IMR-90 (cell line): ENCODE measurements at regions not wholly inside any gene's neighbourhood (a gene's known extent, or its start where the extent isn't known, plus 50 kb on each side); places are given as distances from the start of the nearest gene placed in this dataset.

Experiments
- ATAC-seq: fragments of 200-7000 bp; cut with Tn5 transposase; 2 replicates; pipeline ENCODE4 v1.9.1; 2020; ENCODE audit warnings: low read depth, mild to moderate bottlenecking, moderate library complexity
- BruUV-seq: library from RNA; stranded (reverse); fragments of 400-500 nt; replicated peaks from 2 replicates; lab custom pipeline; 2021; lab: Mats Ljungman, UMichigan
- CTCF ChIA-PET: fragments of 300-600 bp; formaldehyde crosslinking; extraction: SDS; loops from one replicate; lab custom pipeline; 2021; ENCODE audit warnings: antibody characterized with exemption; lab: Yijun Ruan, JAX
- POLR2A ChIA-PET: fragments of 300-600 bp; sonication (Branson Sonifier 250); formaldehyde crosslinking; loops from one replicate; lab custom pipeline; 2022; ENCODE audit warnings: antibody characterized with exemption; ENCODE audit not compliant: unreplicated experiment; lab: Charles Lee
- DNase-seq: peaks from one replicate; pipeline ENCODE4 v3.0.0; 2013
- H2AFZ ChIP-seq: replicated peaks from 2 replicates; pipeline ENCODE3; 2013; ENCODE audit warnings: low read length, mild to moderate bottlenecking; ENCODE audit not compliant: poor library complexity
- H2AK5ac ChIP-seq: 2 replicates; pipeline ENCODE4 v1.6.1; 2013; ENCODE audit warnings: low read depth, low read length, inconsistent platforms
- H2AK9ac ChIP-seq: replicated peaks from 2 replicates; pipeline ENCODE3; 2013; ENCODE audit warnings: mild to moderate bottlenecking, low read depth, low read length, moderate library complexity; ENCODE audit not compliant: poor library complexity
- H2BK120ac ChIP-seq: 2 replicates; pipeline ENCODE4 v1.6.1; 2013; ENCODE audit warnings: low read depth, low read length, inconsistent platforms
- H2BK15ac ChIP-seq: 3 replicates; pipeline ENCODE4 v1.6.1; 2013; ENCODE audit warnings: low read depth, low read length, inconsistent platforms
- H2BK20ac ChIP-seq: 2 replicates; pipeline ENCODE4 v1.6.1; 2013; ENCODE audit warnings: low read depth, mild to moderate bottlenecking, inconsistent platforms, low read length, moderate library complexity
- H2BK5ac ChIP-seq: 2 replicates; pipeline ENCODE4 v1.6.1; 2013; ENCODE audit warnings: mild to moderate bottlenecking, low read depth, low read length, inconsistent platforms; ENCODE audit not compliant: poor library complexity, severe bottlenecking
- H3K14ac ChIP-seq: replicated peaks from 2 replicates; pipeline ENCODE4 v1.6.1; 2013; ENCODE audit warnings: low read depth, low read length, inconsistent platforms
- H3K18ac ChIP-seq: 2 replicates; pipeline ENCODE4 v1.6.1; 2013; ENCODE audit warnings: low read depth, low read length, control low read depth
- H3K23ac ChIP-seq: 2 replicates; pipeline ENCODE4 v1.6.1; 2013; ENCODE audit warnings: low read depth, low read length, inconsistent platforms
- H3K27ac ChIP-seq: 2 replicates; pipeline ENCODE4 v1.5.1; 2013; ENCODE audit warnings: mild to moderate bottlenecking, control low read depth, low read length; ENCODE audit not compliant: insufficient read depth
- H3K27me3 ChIP-seq: 2 replicates; pipeline ENCODE4 v1.6.1; 2013; ENCODE audit warnings: low read length; ENCODE audit not compliant: control insufficient read depth, insufficient read depth
- H3K36me3 ChIP-seq: 2 replicates; pipeline ENCODE4 v1.6.1; 2013; ENCODE audit warnings: low read length, mixed read lengths; ENCODE audit not compliant: control insufficient read depth, insufficient read depth
- H3K4ac ChIP-seq: 2 replicates; pipeline ENCODE4 v1.6.1; 2013; ENCODE audit warnings: low read depth, low read length, inconsistent platforms
- H3K4me1 ChIP-seq: 2 replicates; pipeline ENCODE4 v1.6.1; 2013; ENCODE audit warnings: low read length, mixed read lengths; ENCODE audit not compliant: control insufficient read depth, insufficient read depth
- H3K4me2 ChIP-seq: 2 replicates; pipeline ENCODE4 v1.6.1; 2013; ENCODE audit warnings: low read depth, mild to moderate bottlenecking, control low read depth, low read length, moderate library complexity
- H3K4me3 ChIP-seq: 2 replicates; pipeline ENCODE4 v1.5.1; 2013; ENCODE audit warnings: low read depth, mild to moderate bottlenecking, control low read depth, low read length, moderate library complexity; ENCODE audit not compliant: insufficient read depth
- H3K56ac ChIP-seq: 2 replicates; pipeline ENCODE4 v1.6.1; 2013; ENCODE audit warnings: low read length, inconsistent platforms; ENCODE audit not compliant: insufficient read depth; ENCODE audit errors: extremely low read depth
- H3K79me1 ChIP-seq, 2 experiments: 2 replicates each; pipeline ENCODE4 v1.6.1; 2013; ENCODE audit warnings: low read length in 2 of 2, inconsistent platforms in 1 of 2, low read depth in 1 of 2
- H3K9ac ChIP-seq: 2 replicates; pipeline ENCODE4 v1.6.1; 2013; ENCODE audit warnings: low read depth, low read length, control low read depth
- H3K9me1 ChIP-seq: 2 replicates; pipeline ENCODE4 v1.6.1; 2013; ENCODE audit warnings: low read length, inconsistent platforms; ENCODE audit not compliant: insufficient read depth
- H3K9me3 ChIP-seq: 2 replicates; pipeline ENCODE4 v1.6.1; 2013; ENCODE audit warnings: low read length; ENCODE audit not compliant: control insufficient read depth, insufficient read depth
- H4K20me1 ChIP-seq: 2 replicates; pipeline ENCODE4 v1.6.1; 2013; ENCODE audit warnings: low read length, inconsistent platforms; ENCODE audit not compliant: insufficient read depth
- H4K5ac ChIP-seq: 2 replicates; pipeline ENCODE4 v1.6.1; 2013; ENCODE audit warnings: mild to moderate bottlenecking, low read depth, low read length, control low read depth
- H4K8ac ChIP-seq, 2 experiments: 2 replicates each; pipeline ENCODE4 v1.6.1; 2013; ENCODE audit warnings: low read depth in 2 of 2, low read length in 2 of 2, control low read depth in 1 of 2, inconsistent platforms in 1 of 2
- H4K91ac ChIP-seq: 2 replicates; pipeline ENCODE4 v1.6.1; 2013; ENCODE audit warnings: low read depth, low read length, inconsistent platforms; ENCODE audit not compliant: insufficient read depth
- CEBPB ChIP-seq: IDR thresholded peaks from 2 replicates; pipeline ENCODE4 v1.6.1; 2012; ENCODE audit warnings: low read depth, low read length, improper control_type of control experiment
- CTCF ChIP-seq: conservative IDR thresholded peaks from 2 replicates; pipeline ENCODE4 v1.5.1; 2012; ENCODE audit warnings: mild to moderate bottlenecking, low read depth, low read length, improper control_type of control experiment
- FOS ChIP-seq: fragments of 150-350 bp; IDR thresholded peaks from 2 replicates; pipeline ENCODE4 v1.6.1; 2016; ENCODE audit warnings: low read depth, low read length
- POLR2A ChIP-seq: IDR thresholded peaks from 2 replicates; pipeline ENCODE4 v1.6.1; 2012; ENCODE audit warnings: mild to moderate bottlenecking, low read depth, low read length
- USF2 ChIP-seq: fragments of 150-350 bp; IDR thresholded peaks from 2 replicates; pipeline ENCODE4 v1.6.1; 2017; ENCODE audit warnings: mild to moderate bottlenecking, antibody characterized with exemption, low read length, low read depth
- WGBS, 2 experiments: methylation state at CpG; one replicate each; pipeline versions ENCODE4 v1.1.5 to v1.1.7; 2013; ENCODE audit warnings: missing lambda C conversion rate in 2 of 2; ENCODE audit not compliant: insufficient read length in 1 of 2; ENCODE audit errors: extremely low coverage in 2 of 2; 5-methylcytosine and 5-hydroxymethylcytosine counted together
- dilution Hi-C: fragments of 300-500 bp; cut with HindIII; formaldehyde crosslinking; loops from one replicate; pipeline ENCODE4 v1.14.3; 2018; ENCODE audit warnings: low sequenced_read_pairs; ENCODE audit not compliant: unreplicated experiment
- in situ Hi-C: fragments of 300-500 bp; cut with MboI; formaldehyde crosslinking; loops from 3 replicates; pipeline ENCODE4 v1.14.3; 2019; ENCODE audit warnings: low sequenced_read_pairs, inconsistent platforms, mixed read lengths
- intact Hi-C: fragments of 100-400 bp; cut with micrococcal nuclease; formaldehyde crosslinking; loops from 2 replicates; pipeline ENCODE4 v1.10.0; 2022

GRCh38 chr12:98420461-98420860, 94.9 kb upstream of the TMPO start:
- no peak overlapping the region for H2BK15ac ChIP-seq
- intact Hi-C loops = no loop called here

More at GRCh38 chr12:98420461-98420860, 94.9 kb upstream of the TMPO start:
- Histone ChIP-seq H4K91ac (no peak overlapping the region), H2BK20ac (no peak overlapping the region), H3K36me3 (no peaks in the 10 kb centered on the region), H3K4me2 (no peak overlapping the region), H3K9me1 (peaks cover 12% of the 10 kb centered on the region), H3K27ac (no peak overlapping the region), H3K27me3 (no peaks in the 10 kb centered on the region), H3K4ac (no peak overlapping the region), H4K5ac (no peak overlapping the region), H3K23ac (no peak overlapping the region), H2AFZ (no peak overlapping the region), H3K4me1 (peaks cover 11% of the 10 kb centered on the region), H3K79me1 (no peaks in the 10 kb centered on the region), H3K9ac (no peak overlapping the region), H2AK9ac (no peak overlapping the region), H3K56ac (no peak overlapping the region), H2BK5ac (no peak overlapping the region), H3K4me3 (no peak overlapping the region), H4K20me1 (0 out of 2 replicates have a peak, but pooled peaks cover 4% of the 10 kb centered on the region), H3K9me3 (no peaks in the 10 kb centered on the region), H4K8ac (no peak overlapping the region), H3K18ac (no peak overlapping the region), H3K14ac (no peak overlapping the region), H2BK120ac (no peak overlapping the region), H2AK5ac (no peak overlapping the region)
- dilution Hi-C loops = no loop called here
- DNase-seq = no peak
- in situ Hi-C loops = loop anchor here (10.0 kb wide), 1 partner anchor 94 kb away; the partner anchor contains the start of gene TMPO
- TF ChIP-seq USF2 (no peak), FOS (no peak), POLR2A (no peak), CTCF (no peak), CEBPB (no peak)
- WGBS, 2 experiments = no CpG with 5 or more reads among the region's 6 CpGs
- BruUV-seq = no TSS peak
- CTCF ChIA-PET = no interaction called here
- POLR2A ChIA-PET = no interaction called here
- ATAC-seq = no peak
